Gastroesophageal sphincter (tissue), 4 donors: ENCODE measurements at regions not wholly inside any gene's neighbourhood (a gene's known extent, or its start where the extent isn't known, plus 50 kb on each side); places are given as distances from the start of the nearest gene placed in this dataset.
"Not testable (repeated sequence)": the region's sequence is repeated elsewhere in the genome, so short reads cannot be mapped to it uniquely, and the experiment has no call there.

Source experiments
- ATAC-seq: fragments of 150-250 bp; one replicate; pipeline ENCODE4 v1.9.1; 2016; ENCODE audit warnings: mild to moderate bottlenecking, moderate library complexity
- H3K27ac ChIP-seq, 4 donors: fragments of 200-600 bp; sonication (generic) in 3 of 4; 1 replicate in 3 of 4; 2 replicates in 1 of 4; pipeline ENCODE4 v1.5.1; 2016 to 2019
- H3K27me3 ChIP-seq: fragments of 200-600 bp; sonication (generic); one replicate; pipeline ENCODE4 v1.5.1; 2019
- H3K36me3 ChIP-seq, 2 donors: fragments of 200-600 bp; sonication (generic); one replicate each; pipeline ENCODE4 v1.5.1; 2019; ENCODE audit warnings: control low read depth in 1 of 2
- H3K4me1 ChIP-seq, 3 donors: fragments of 200-600 bp; sonication (generic); 1 replicate in 2 of 3; 2 replicates in 1 of 3; pipeline ENCODE4 v1.5.1; 2016 to 2019; ENCODE audit warnings: control low read depth in 2 of 3
- H3K4me3 ChIP-seq, 2 donors: fragments of 200-600 bp; sonication (generic); one replicate each; pipeline ENCODE4 v1.5.1; 2019; ENCODE audit warnings: mild to moderate bottlenecking in 1 of 2, moderate library complexity in 1 of 2
- H3K9me3 ChIP-seq, 3 donors: fragments of 200-600 bp; sonication (generic); one replicate each; pipeline ENCODE4 v1.5.1; 2017 to 2019; ENCODE audit warnings: control low read depth in 2 of 3
- CTCF ChIP-seq, 4 experiments: fragments of 200-600 bp in 2 of 4; fragments of 450-650 bp in 2 of 4; sonication (generic) in 1 of 4; IDR thresholded peaks; one replicate each; pipeline ENCODE4 v1.5.1; 2017 to 2019; ENCODE audit warnings: antibody characterized with exemption in 4 of 4, mild to moderate bottlenecking in 2 of 4, moderate library complexity in 2 of 4
- EP300 ChIP-seq: sonication (generic); formaldehyde crosslinking; IDR thresholded peaks from one replicate; pipeline ENCODE4 v1.6.1; 2017; ENCODE audit warnings: antibody characterized with exemption, mild to moderate bottlenecking
- POLR2A ChIP-seq, 2 donors: fragments of 450-650 bp; IDR thresholded peaks; one replicate each; pipeline ENCODE4 v1.6.1; 2017; ENCODE audit warnings: antibody characterized with exemption in 2 of 2, mild to moderate bottlenecking in 2 of 2, moderate library complexity in 1 of 2
- POLR2AphosphoS5 ChIP-seq: sonication (generic); formaldehyde crosslinking; IDR thresholded peaks from one replicate; pipeline ENCODE4 v1.6.1; 2017; ENCODE audit warnings: antibody characterized with exemption
- WGBS, 2 donors: methylation state at CpG; one replicate each; pipeline ENCODE4 v1.1.5; 2018; ENCODE audit warnings: low coverage in 1 of 2; 5-methylcytosine and 5-hydroxymethylcytosine counted together

- not testable (repeated sequence) for H3K9me3 ChIP-seq, ATAC-seq, H3K36me3 ChIP-seq, H3K4me1 ChIP-seq, H3K27ac ChIP-seq, H3K4me3 ChIP-seq
- 90 to 93% methylated on average over 9 to 12 of the region's 12 CpGs for WGBS, 2 donors
- peaks cover 91% of the 10 kb centered on the region for H3K27me3 ChIP-seq
These were observed 50.4 kb upstream of the TTC34 start for GRCh38 chr1:2851918-2852317.

GRCh38 chr1:2853711-2854110 lies 52.2 kb upstream of the TTC34 start:
- Histone ChIP-seq H3K4me3 (no peak overlapping the region), H3K36me3 (no peaks in the 10 kb centered on the region), H3K27me3 (peaks cover 91% of the 10 kb centered on the region), H3K9me3 (no peaks in the 10 kb centered on the region), H3K4me1 (no peaks in the 10 kb centered on the region), H3K27ac (no peak overlapping the region)
- TF ChIP-seq POLR2AphosphoS5 (no peak), POLR2A (IDR thresholded peaks at IDR 0.05) (no peak), EP300 (no peak), CTCF (IDR thresholded peaks at IDR 0.05) (no peak)
- WGBS, 2 donors, result 87% methylated on average over 4 of the region's 9 CpGs; no CpG with 5 or more reads in 1 of the 2 donors
- ATAC-seq, result no peak

- WGBS, 2 donors, result 66% methylated on average over 4 of the region's 13 CpGs; no CpG with 5 or more reads in 1 of the 2 donors
These were observed 52.7 kb upstream of the TTC34 start for GRCh38 chr1:2854151-2854550.

GRCh38 chr1:2854611-2855010 lies 53.1 kb upstream of the TTC34 start:
- Histone ChIP-seq H3K27me3 (peaks cover 85% of the 10 kb centered on the region), H3K9me3 (no peaks in the 10 kb centered on the region)

More at GRCh38 chr1:2854151-2854550, 52.7 kb upstream of the TTC34 start:
- no peak for ATAC-seq
- no peaks in the 10 kb centered on the region for H3K36me3 ChIP-seq
- H3K27ac ChIP-seq, result no peak overlapping the region
- TF ChIP-seq POLR2AphosphoS5 (no peak), CTCF (IDR thresholded peaks at IDR 0.05) (no peak), EP300 (no peak), POLR2A (IDR thresholded peaks at IDR 0.05) (no peak)
- H3K9me3 ChIP-seq, result no peaks in the 10 kb centered on the region
- H3K4me1 ChIP-seq, result no peaks in the 10 kb centered on the region
- H3K27me3 ChIP-seq, result peaks cover 90% of the 10 kb centered on the region
- no peak overlapping the region for H3K4me3 ChIP-seq

GRCh38 chr1:2855206-2856065 lies 53.9 kb upstream of the TTC34 start:
- Histone ChIP-seq H3K4me1 (no peaks in the 10 kb centered on the region), H3K9me3 (no peaks in the 10 kb centered on the region), H3K27me3 (peaks cover 79% of the 10 kb centered on the region), H3K27ac (no peak overlapping the region), H3K36me3 (no peaks in the 10 kb centered on the region), H3K4me3 (no peak overlapping the region)
- ATAC-seq, result no peak
- WGBS, 2 donors, result 40 to 60% methylated on average over 1 to 36 of the region's 57 CpGs
- TF ChIP-seq POLR2AphosphoS5 (no peak), POLR2A (IDR thresholded peaks at IDR 0.05) (no peak), CTCF (IDR thresholded peaks at IDR 0.05) (no peak), EP300 (no peak)

More at GRCh38 chr1:2854611-2855010, 53.1 kb upstream of the TTC34 start:
- 70 to 100% methylated on average over 1 to 4 of the region's 11 CpGs for WGBS, 2 donors
- H3K36me3 ChIP-seq, result no peaks in the 10 kb centered on the region
- H3K4me1 ChIP-seq, result no peaks in the 10 kb centered on the region
- ATAC-seq, result no peak
- H3K4me3 ChIP-seq, result no peak overlapping the region
- no peak overlapping the region for H3K27ac ChIP-seq
- TF ChIP-seq POLR2AphosphoS5 (no peak), CTCF (IDR thresholded peaks at IDR 0.05) (no peak)
